ENCODE measurements at regions not wholly inside any gene's neighbourhood (a gene's known extent, or its start where the extent isn't known, plus 50 kb on each side); places are given as distances from the start of the nearest gene placed in this dataset.

DNA sequence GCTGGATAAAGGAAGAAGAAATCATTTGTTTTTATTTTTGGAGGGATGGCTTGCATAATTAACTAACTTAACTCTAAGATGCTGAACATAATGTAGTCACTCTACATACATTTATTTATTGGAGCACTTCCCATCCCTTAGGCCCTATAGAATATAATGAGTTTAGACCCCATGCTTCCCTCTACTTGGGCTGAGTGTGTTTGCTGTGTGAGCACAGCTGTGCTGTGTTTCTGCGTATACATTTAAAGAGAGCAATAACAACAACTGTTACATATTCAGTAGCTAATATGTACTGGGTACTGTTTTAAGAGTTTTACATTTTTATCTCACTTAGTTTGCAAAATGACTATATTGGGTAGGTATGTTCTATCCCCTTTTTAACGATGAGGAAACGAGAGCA, 736.6 kb upstream of the NRSN1 start:
- H3K4me2 ChIP-seq (ENCODE audit: low read length): no peak overlapping the region
- H3K79me2 ChIP-seq (replicated peaks; ENCODE audit: insufficient read depth, low read length): no peaks in the 10 kb centered on the region
- no peak overlapping the region for H3K9ac ChIP-seq (ENCODE audit: low read length)
- H3F3A ChIP-seq (ENCODE audit: insufficient read depth, low read length, poor library complexity, severe bottlenecking): no peaks in the 10 kb centered on the region
- H3K27ac ChIP-seq (ENCODE audit: low read length): no peak overlapping the region
- H3K9me2 ChIP-seq (ENCODE audit: insufficient read depth, low read length): no peaks in the 10 kb centered on the region
- H3K9me3 ChIP-seq (ENCODE audit: low read length): no peaks in the 10 kb centered on the region
- no peaks in the 10 kb centered on the region for H4K20me1 ChIP-seq (ENCODE audit: insufficient read depth)
- H3K4me3 ChIP-seq (ENCODE audit: low read length): no peak overlapping the region
- H3K27me3 ChIP-seq (ENCODE audit: insufficient read depth, low read depth, low read length): no peaks in the 10 kb centered on the region
- H2AFZ ChIP-seq (ENCODE audit: low read depth, low read length): peak overlapping the region; percentile 11
- no peaks in the 10 kb centered on the region for H3K36me3 ChIP-seq (ENCODE audit: insufficient read depth, low read length)
- TF ChIP-seq TAF1 (IDR thresholded peaks at IDR 0.05; ENCODE audit: low read depth) (no peak), EZH2 (IDR thresholded peaks at IDR 0.05; ENCODE audit: borderline replicate concordance, insufficient read depth, low read length, poor library complexity, severe bottlenecking) (no peak), POLR2AphosphoS5 (IDR thresholded peaks at IDR 0.05) (no peak), RAD21 (conservative IDR thresholded peaks at IDR 0.05) (no peak), EP300 (conservative IDR thresholded peaks at IDR 0.05; ENCODE audit: poor library complexity, severe bottlenecking) (no peak), MXI1 (conservative IDR thresholded peaks at IDR 0.05; ENCODE audit: poor library complexity, severe bottlenecking) (no peak), SMC3 (conservative IDR thresholded peaks at IDR 0.05; ENCODE audit: poor library complexity) (no peak)
- TF ChIP-seq, protein P1, sequence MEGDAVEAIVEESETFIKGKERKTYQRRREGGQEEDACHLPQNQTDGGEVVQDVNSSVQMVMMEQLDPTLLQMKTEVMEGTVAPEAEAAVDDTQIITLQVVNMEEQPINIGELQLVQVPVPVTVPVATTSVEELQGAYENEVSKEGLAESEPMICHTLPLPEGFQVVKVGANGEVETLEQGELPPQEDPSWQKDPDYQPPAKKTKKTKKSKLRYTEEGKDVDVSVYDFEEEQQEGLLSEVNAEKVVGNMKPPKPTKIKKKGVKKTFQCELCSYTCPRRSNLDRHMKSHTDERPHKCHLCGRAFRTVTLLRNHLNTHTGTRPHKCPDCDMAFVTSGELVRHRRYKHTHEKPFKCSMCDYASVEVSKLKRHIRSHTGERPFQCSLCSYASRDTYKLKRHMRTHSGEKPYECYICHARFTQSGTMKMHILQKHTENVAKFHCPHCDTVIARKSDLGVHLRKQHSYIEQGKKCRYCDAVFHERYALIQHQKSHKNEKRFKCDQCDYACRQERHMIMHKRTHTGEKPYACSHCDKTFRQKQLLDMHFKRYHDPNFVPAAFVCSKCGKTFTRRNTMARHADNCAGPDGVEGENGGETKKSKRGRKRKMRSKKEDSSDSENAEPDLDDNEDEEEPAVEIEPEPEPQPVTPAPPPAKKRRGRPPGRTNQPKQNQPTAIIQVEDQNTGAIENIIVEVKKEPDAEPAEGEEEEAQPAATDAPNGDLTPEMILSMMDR (IDR thresholded peaks at IDR 0.05; ENCODE audit: poor library complexity, severe bottlenecking): no peak
- TF ChIP-seq, protein P2, sequence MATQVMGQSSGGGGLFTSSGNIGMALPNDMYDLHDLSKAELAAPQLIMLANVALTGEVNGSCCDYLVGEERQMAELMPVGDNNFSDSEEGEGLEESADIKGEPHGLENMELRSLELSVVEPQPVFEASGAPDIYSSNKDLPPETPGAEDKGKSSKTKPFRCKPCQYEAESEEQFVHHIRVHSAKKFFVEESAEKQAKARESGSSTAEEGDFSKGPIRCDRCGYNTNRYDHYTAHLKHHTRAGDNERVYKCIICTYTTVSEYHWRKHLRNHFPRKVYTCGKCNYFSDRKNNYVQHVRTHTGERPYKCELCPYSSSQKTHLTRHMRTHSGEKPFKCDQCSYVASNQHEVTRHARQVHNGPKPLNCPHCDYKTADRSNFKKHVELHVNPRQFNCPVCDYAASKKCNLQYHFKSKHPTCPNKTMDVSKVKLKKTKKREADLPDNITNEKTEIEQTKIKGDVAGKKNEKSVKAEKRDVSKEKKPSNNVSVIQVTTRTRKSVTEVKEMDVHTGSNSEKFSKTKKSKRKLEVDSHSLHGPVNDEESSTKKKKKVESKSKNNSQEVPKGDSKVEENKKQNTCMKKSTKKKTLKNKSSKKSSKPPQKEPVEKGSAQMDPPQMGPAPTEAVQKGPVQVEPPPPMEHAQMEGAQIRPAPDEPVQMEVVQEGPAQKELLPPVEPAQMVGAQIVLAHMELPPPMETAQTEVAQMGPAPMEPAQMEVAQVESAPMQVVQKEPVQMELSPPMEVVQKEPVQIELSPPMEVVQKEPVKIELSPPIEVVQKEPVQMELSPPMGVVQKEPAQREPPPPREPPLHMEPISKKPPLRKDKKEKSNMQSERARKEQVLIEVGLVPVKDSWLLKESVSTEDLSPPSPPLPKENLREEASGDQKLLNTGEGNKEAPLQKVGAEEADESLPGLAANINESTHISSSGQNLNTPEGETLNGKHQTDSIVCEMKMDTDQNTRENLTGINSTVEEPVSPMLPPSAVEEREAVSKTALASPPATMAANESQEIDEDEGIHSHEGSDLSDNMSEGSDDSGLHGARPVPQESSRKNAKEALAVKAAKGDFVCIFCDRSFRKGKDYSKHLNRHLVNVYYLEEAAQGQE (IDR thresholded peaks at IDR 0.05; ENCODE audit: borderline replicate concordance): no peak

DNA sequence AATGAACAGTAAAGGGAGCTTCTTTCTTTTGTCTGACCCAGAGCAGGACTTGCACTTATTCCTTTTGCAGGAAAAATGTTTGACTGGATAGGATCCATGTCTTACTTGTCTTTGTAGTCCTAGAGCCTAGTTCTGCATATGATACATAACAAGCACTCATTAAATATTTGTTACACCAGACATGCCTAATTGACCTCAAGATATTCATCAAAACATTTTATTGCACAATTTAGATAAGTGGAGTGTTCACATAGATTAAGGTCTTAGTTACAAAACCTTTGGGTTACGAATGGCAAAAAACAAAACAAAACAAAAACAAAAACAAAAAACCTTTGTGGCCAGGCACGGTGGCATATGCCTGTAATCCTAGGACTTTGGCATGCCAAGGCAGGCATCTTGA, 735.8 kb upstream of the NRSN1 start:
- H3K27ac ChIP-seq (ENCODE audit: low read length): no peak overlapping the region
- H3K9me2 ChIP-seq (ENCODE audit: insufficient read depth, low read length): no peaks in the 10 kb centered on the region
- H3K79me2 ChIP-seq (replicated peaks; ENCODE audit: insufficient read depth, low read length): no peaks in the 10 kb centered on the region
- H3K4me2 ChIP-seq (ENCODE audit: low read length): no peak overlapping the region
- no peaks in the 10 kb centered on the region for H3K27me3 ChIP-seq (ENCODE audit: insufficient read depth, low read depth, low read length)
- no peaks in the 10 kb centered on the region for H3K9me3 ChIP-seq (ENCODE audit: low read length)
- no peaks in the 10 kb centered on the region for H3K36me3 ChIP-seq (ENCODE audit: insufficient read depth, low read length)
- no peaks in the 10 kb centered on the region for H4K20me1 ChIP-seq (ENCODE audit: insufficient read depth)
- H2AFZ ChIP-seq (ENCODE audit: low read depth, low read length): no peak overlapping the region
- H3K9ac ChIP-seq (ENCODE audit: low read length): no peak overlapping the region
- H3K4me3 ChIP-seq (ENCODE audit: low read length): no peak overlapping the region
- TF ChIP-seq EP300 (conservative IDR thresholded peaks at IDR 0.05; ENCODE audit: poor library complexity, severe bottlenecking) (no peak), TAF1 (IDR thresholded peaks at IDR 0.05; ENCODE audit: low read depth) (no peak), RAD21 (conservative IDR thresholded peaks at IDR 0.05) (no peak), SMC3 (conservative IDR thresholded peaks at IDR 0.05; ENCODE audit: poor library complexity) (no peak), POLR2AphosphoS5 (IDR thresholded peaks at IDR 0.05) (no peak), EZH2 (IDR thresholded peaks at IDR 0.05; ENCODE audit: borderline replicate concordance, insufficient read depth, low read length, poor library complexity, severe bottlenecking) (no peak), MXI1 (conservative IDR thresholded peaks at IDR 0.05; ENCODE audit: poor library complexity, severe bottlenecking) (no peak)
- TF ChIP-seq, protein P1 (IDR thresholded peaks at IDR 0.05; ENCODE audit: poor library complexity, severe bottlenecking): no peak
- TF ChIP-seq, protein P2 (IDR thresholded peaks at IDR 0.05; ENCODE audit: borderline replicate concordance): no peak
- no peaks in the 10 kb centered on the region for H3F3A ChIP-seq (ENCODE audit: insufficient read depth, low read length, poor library complexity, severe bottlenecking)

Data from neural cell (in vitro differentiated cells).